ENCODE measurements at regions not wholly inside any gene's neighbourhood (a gene's known extent, or its start where the extent isn't known, plus 50 kb on each side); places are given as distances from the start of the nearest gene placed in this dataset.

- no peak overlapping the region for H3K4me3 ChIP-seq (ENCODE audit: low read depth, low read length)
- DNase-seq (ENCODE audit: low read depth): no peak
These were observed 111.7 kb upstream of the SMAD3 start for GRCh38 chr15:66953523-66954229.

- no peak for DNase-seq (ENCODE audit: low read depth)
- H3K4me3 ChIP-seq (ENCODE audit: low read depth, low read length): no peak overlapping the region
These were observed 110.8 kb upstream of the SMAD3 start for GRCh38 chr15:66954601-66955000.

- DNase-seq (ENCODE audit: low read depth): no peak
These were observed 110.3 kb upstream of the SMAD3 start for GRCh38 chr15:66955001-66955516.

GRCh38 chr15:66955871-66956585, 109.4 kb upstream of the SMAD3 start:
- no peak for DNase-seq (ENCODE audit: low read depth)
- H3K4me3 ChIP-seq (ENCODE audit: low read depth, low read length): no peak overlapping the region

More at GRCh38 chr15:66955001-66955516, 110.3 kb upstream of the SMAD3 start:
- no peak overlapping the region for H3K4me3 ChIP-seq (ENCODE audit: low read depth, low read length)

GRCh38 chr15:66956672-66957430, 108.6 kb upstream of the SMAD3 start:
- DNase-seq (ENCODE audit: low read depth): no peak
- no peak overlapping the region for H3K4me3 ChIP-seq (ENCODE audit: low read depth, low read length)

GRCh38 chr15:66957431-66957720, 108.0 kb upstream of the SMAD3 start:
- H3K4me3 ChIP-seq (ENCODE audit: low read depth, low read length): no peak overlapping the region
- no peak for DNase-seq (ENCODE audit: low read depth)

- no peak overlapping the region for H3K4me3 ChIP-seq (ENCODE audit: low read depth, low read length)
- DNase-seq (ENCODE audit: low read depth): no peak
These were observed 106.3 kb upstream of the SMAD3 start for GRCh38 chr15:66959066-66959465.

- no peak for DNase-seq (ENCODE audit: low read depth)
- H3K4me3 ChIP-seq (ENCODE audit: low read depth, low read length): no peak overlapping the region
These were observed 105.5 kb upstream of the SMAD3 start for GRCh38 chr15:66959875-66960274.

- no peak overlapping the region for H3K4me3 ChIP-seq (ENCODE audit: low read depth, low read length)
- DNase-seq (ENCODE audit: low read depth): no peak
These were observed 104.9 kb upstream of the SMAD3 start for GRCh38 chr15:66960519-66960918.

- no peak overlapping the region for H3K4me3 ChIP-seq (ENCODE audit: low read depth, low read length)
- DNase-seq (ENCODE audit: low read depth): no peak
These were observed 104.0 kb upstream of the SMAD3 start for GRCh38 chr15:66961407-66961884.

GRCh38 chr15:66961901-66962300, 103.5 kb upstream of the SMAD3 start:
- DNase-seq (ENCODE audit: low read depth): no peak
- H3K4me3 ChIP-seq (ENCODE audit: low read depth, low read length): no peak overlapping the region

GRCh38 chr15:66962522-66962921, 102.9 kb upstream of the SMAD3 start:
- no peak for DNase-seq (ENCODE audit: low read depth)
- H3K4me3 ChIP-seq (ENCODE audit: low read depth, low read length): no peak overlapping the region

GRCh38 chr15:66963084-66963483, 102.3 kb upstream of the SMAD3 start:
- DNase-seq (ENCODE audit: low read depth): no peak
- H3K4me3 ChIP-seq (ENCODE audit: low read depth, low read length): no peak overlapping the region

- DNase-seq (ENCODE audit: low read depth): no peak
- H3K4me3 ChIP-seq (ENCODE audit: low read depth, low read length): no peak overlapping the region
These were observed 101.7 kb upstream of the SMAD3 start for GRCh38 chr15:66963710-66964109.

GRCh38 chr15:66964111-66964738, 101.2 kb upstream of the SMAD3 start:
- no peak overlapping the region for H3K4me3 ChIP-seq (ENCODE audit: low read depth, low read length)
- DNase-seq (ENCODE audit: low read depth): no peak

- H3K4me3 ChIP-seq (ENCODE audit: low read depth, low read length): no peak overlapping the region
- DNase-seq (ENCODE audit: low read depth): no peak
These were observed 100.6 kb upstream of the SMAD3 start for GRCh38 chr15:66964791-66965190.

GRCh38 chr15:66965201-66965900, 100.1 kb upstream of the SMAD3 start:
- no peak for DNase-seq (ENCODE audit: low read depth)
- no peak overlapping the region for H3K4me3 ChIP-seq (ENCODE audit: low read depth, low read length)

- no peak for DNase-seq (ENCODE audit: low read depth)
These were observed 99.1 kb upstream of the SMAD3 start for GRCh38 chr15:66966256-66966655.

More at GRCh38 chr15:66966256-66966655, 99.1 kb upstream of the SMAD3 start:
- H3K4me3 ChIP-seq (ENCODE audit: low read depth, low read length): no peak overlapping the region

Measured in skeletal muscle cell (primary cell).